H9 (cell line): ENCODE measurements at regions not wholly inside any gene's neighbourhood (a gene's known extent, or its start where the extent isn't known, plus 50 kb on each side); places are given as distances from the start of the nearest gene placed in this dataset.

ENCODE experiments used
- DNase-seq: peaks from one replicate; pipeline ENCODE4 v3.0.0-alpha.2; 2017
- H2AFZ ChIP-seq: one replicate; pipeline ENCODE4 v1.6.1; 2013; ENCODE audit warnings: mild to moderate bottlenecking, low read length, control low read depth, moderate library complexity
- H2AK5ac ChIP-seq: 2 replicates; pipeline ENCODE4 v1.6.1; 2013; ENCODE audit warnings: low read length, control low read depth, mixed read lengths; ENCODE audit not compliant: insufficient read length
- H2BK120ac ChIP-seq: one replicate; pipeline ENCODE4 v1.6.1; 2013; ENCODE audit warnings: low read depth, mild to moderate bottlenecking, low read length, control low read depth, inconsistent platforms; ENCODE audit not compliant: poor library complexity, severe bottlenecking
- H2BK12ac ChIP-seq: 2 replicates; pipeline ENCODE4 v1.6.1; 2013; ENCODE audit warnings: low read length, control low read depth, mixed read lengths, low read depth; ENCODE audit not compliant: insufficient read length
- H2BK15ac ChIP-seq: 2 replicates; pipeline ENCODE4 v1.6.1; 2013; ENCODE audit warnings: low read depth, low read length, control low read depth
- H2BK20ac ChIP-seq: one replicate; pipeline ENCODE4 v1.6.1; 2013; ENCODE audit warnings: low read depth, mild to moderate bottlenecking, low read length, control low read depth, inconsistent platforms; ENCODE audit not compliant: poor library complexity, severe bottlenecking
- H2BK5ac ChIP-seq: 2 replicates; pipeline ENCODE4 v1.6.1; 2013; ENCODE audit warnings: low read length, control low read depth, mixed read lengths; ENCODE audit not compliant: insufficient read length
- H3K14ac ChIP-seq: 2 replicates; pipeline ENCODE4 v1.6.1; 2013; ENCODE audit warnings: low read length, control low read depth; ENCODE audit not compliant: insufficient read depth
- H3K18ac ChIP-seq: 2 replicates; pipeline ENCODE4 v1.6.1; 2013; ENCODE audit warnings: low read depth, mild to moderate bottlenecking, mixed read lengths, low read length, control low read depth; ENCODE audit not compliant: insufficient read length
- H3K23ac ChIP-seq: 2 replicates; pipeline ENCODE4 v1.6.1; 2013; ENCODE audit warnings: low read length, control low read depth, mixed read lengths, low read depth; ENCODE audit not compliant: insufficient read length
- H3K23me2 ChIP-seq: 2 replicates; pipeline ENCODE4 v1.6.1; 2013; ENCODE audit warnings: low read depth, mild to moderate bottlenecking, mixed read lengths, low read length, control low read depth; ENCODE audit not compliant: insufficient read length, poor library complexity, severe bottlenecking
- H3K27ac ChIP-seq: 2 replicates; pipeline ENCODE4 v1.5.1; 2013; ENCODE audit warnings: low read length, control low read depth, mixed read lengths, low read depth; ENCODE audit not compliant: insufficient read length
- H3K27me3 ChIP-seq: 2 replicates; pipeline ENCODE4 v1.6.1; 2013; ENCODE audit warnings: low read length, control low read depth, inconsistent platforms; ENCODE audit not compliant: insufficient read depth
- H3K4ac ChIP-seq: 2 replicates; pipeline ENCODE4 v1.6.1; 2013; ENCODE audit warnings: low read depth, mild to moderate bottlenecking, control low read depth, inconsistent platforms, low read length, moderate library complexity
- H3K4me1 ChIP-seq: 2 replicates; pipeline ENCODE4 v1.6.1; 2013; ENCODE audit warnings: low read length, control low read depth, inconsistent platforms; ENCODE audit not compliant: insufficient read depth
- H3K4me2 ChIP-seq: 2 replicates; pipeline ENCODE4 v1.6.1; 2013; ENCODE audit warnings: low read length, control low read depth, mixed read lengths; ENCODE audit not compliant: insufficient read length, insufficient read depth
- H3K56ac ChIP-seq: 2 replicates; pipeline ENCODE4 v1.6.1; 2013; ENCODE audit warnings: low read depth, mild to moderate bottlenecking, mixed read lengths, low read length, control low read depth; ENCODE audit not compliant: insufficient read length
- H3K79me1 ChIP-seq: 2 replicates; pipeline ENCODE4 v1.6.1; 2013; ENCODE audit warnings: low read depth, mild to moderate bottlenecking, moderate library complexity, low read length, control low read depth, inconsistent platforms; ENCODE audit not compliant: insufficient read depth, poor library complexity, severe bottlenecking
- H3K79me2 ChIP-seq: 2 replicates; pipeline ENCODE4 v1.6.1; 2013; ENCODE audit warnings: low read length, control low read depth, inconsistent platforms; ENCODE audit not compliant: insufficient read depth
- H3K9ac ChIP-seq: 2 replicates; pipeline ENCODE4 v1.6.1; 2013; ENCODE audit warnings: low read length, control low read depth, mixed read lengths; ENCODE audit not compliant: insufficient read length; ENCODE audit errors: extremely low read depth
- H3K9me3 ChIP-seq: one replicate; pipeline ENCODE4 v1.6.1; 2013; ENCODE audit warnings: low read depth, low read length, inconsistent platforms; ENCODE audit not compliant: control insufficient read depth
- H3T11ph ChIP-seq: one replicate; pipeline ENCODE4 v1.6.1; 2013; ENCODE audit warnings: mild to moderate bottlenecking, low read length, control low read depth, inconsistent platforms
- H4K20me1 ChIP-seq: one replicate; pipeline ENCODE4 v1.6.1; 2013; ENCODE audit not compliant: control insufficient read depth, insufficient read length, insufficient read depth
- H4K5ac ChIP-seq: 2 replicates; pipeline ENCODE4 v1.6.1; 2013; ENCODE audit warnings: low read depth, mild to moderate bottlenecking, mixed read lengths, low read length, control low read depth; ENCODE audit not compliant: insufficient read length
- H4K8ac ChIP-seq: replicated peaks from 2 replicates; pipeline ENCODE4 v1.6.1; 2013; ENCODE audit warnings: low read length, control low read depth, mixed read lengths, low read depth; ENCODE audit not compliant: insufficient read length
- H4K91ac ChIP-seq: 2 replicates; pipeline ENCODE4 v1.6.1; 2013; ENCODE audit warnings: low read depth, mild to moderate bottlenecking, moderate library complexity, mixed read lengths, low read length, control low read depth; ENCODE audit not compliant: insufficient read length
- H3K27ac Mint-ChIP-seq, 3 experiments: 2 replicates in 2 of 3; 3 replicates in 1 of 3; pipeline ENCODE4 v1.8.0; 2020 to 2021; ENCODE audit warnings: mixed read lengths in 3 of 3, mild to moderate bottlenecking in 1 of 3, moderate library complexity in 1 of 3
- H3K27me3 Mint-ChIP-seq: 2 replicates; pipeline ENCODE4 v1.8.0; 2021; ENCODE audit warnings: low read depth, mild to moderate bottlenecking, moderate library complexity, mixed read lengths
- H3K36me3 Mint-ChIP-seq, 3 experiments: 2 replicates in 2 of 3; 3 replicates in 1 of 3; pipeline ENCODE4 v1.8.0; 2020 to 2021; ENCODE audit warnings: low read depth in 3 of 3, mixed read lengths in 3 of 3; ENCODE audit not compliant: insufficient read depth in 1 of 3
- H3K4me1 Mint-ChIP-seq, 2 experiments: 2 replicates each; pipeline ENCODE4 v1.8.0; 2020; ENCODE audit warnings: mixed read lengths in 2 of 2
- H3K4me3 Mint-ChIP-seq, 2 experiments: 2 replicates in 1 of 2; 3 replicates in 1 of 2; pipeline ENCODE4 v1.8.0; 2020 to 2021; ENCODE audit warnings: mild to moderate bottlenecking in 2 of 2, mixed read lengths in 2 of 2, moderate library complexity in 1 of 2
- H3K9me3 Mint-ChIP-seq, 2 experiments: 2 replicates in 1 of 2; 3 replicates in 1 of 2; pipeline ENCODE4 v1.8.0; 2020; ENCODE audit warnings: mild to moderate bottlenecking in 2 of 2, mixed read lengths in 2 of 2, moderate library complexity in 1 of 2
- WGBS: extraction: QIAGEN DNeasy Blood & Tissue Kit; methylation state at CpG from one replicate; pipeline ENCODE4 v1.1.7; 2013; ENCODE audit warnings: missing lambda C conversion rate, low lambda C conversion rate, mixed read lengths; ENCODE audit not compliant: insufficient read length; ENCODE audit errors: extremely low coverage; 5-methylcytosine and 5-hydroxymethylcytosine counted together
- TF ChIP-seq, protein P1 (sequence below): fragments of 200-600 bp; sonication (generic); conservative IDR thresholded peaks from 3 replicates; pipeline ENCODE4 v1.8.0; 2021; ENCODE audit warnings: antibody characterized with exemption, mild to moderate bottlenecking

DNA sequence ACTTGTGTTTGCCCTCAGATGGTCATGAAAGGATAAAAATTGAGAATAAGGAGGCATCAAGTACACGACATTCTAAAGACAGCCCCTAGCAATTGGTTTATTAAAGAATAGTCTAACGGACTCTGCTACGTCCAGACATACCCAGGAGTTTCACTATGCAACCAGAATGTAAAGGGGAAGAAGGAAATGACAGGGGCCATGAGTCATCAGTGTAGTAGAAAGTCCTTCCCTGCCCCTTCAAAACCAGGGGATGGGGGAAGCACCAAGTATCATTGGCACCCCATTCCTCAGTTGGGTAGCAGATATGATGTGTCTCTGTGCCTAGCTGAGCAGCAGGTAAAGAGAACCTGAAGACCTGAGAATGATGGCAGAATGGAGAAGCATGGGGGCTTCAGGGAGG is 367.4 kb downstream of the IL20RB start:
- Mint-ChIP-seq H3K9me3 (peaks cover 11 to 13% of the 10 kb centered on the region in 2 experiments; a peak in 3 of 5 replicates), H3K27me3 (no peaks in the 10 kb centered on the region; the same call in 1 of the 2 replicates), H3K4me1 (peaks cover 18 to 21% of the 10 kb centered on the region in 2 experiments), H3K36me3 (peaks cover 0 to 10% (median 3%) of the 10 kb centered on the region in 3 experiments; a peak in 4 of 7 replicates), H3K27ac (no peak overlapping the region), H3K4me3 (no peak overlapping the region)
- Histone ChIP-seq H3K79me2 (no peaks in the 10 kb centered on the region), H3K4ac (no peak overlapping the region), H4K20me1 (no peaks in the 10 kb centered on the region), H3K23ac (no peak overlapping the region), H4K8ac (no peak overlapping the region), H3K18ac (no peak overlapping the region), H2BK12ac (no peak overlapping the region), H3K27me3 (no peaks in the 10 kb centered on the region), H2BK5ac (no peak overlapping the region), H2AFZ (no peak overlapping the region), H3K79me1 (no peaks in the 10 kb centered on the region), H3K9ac (no peak overlapping the region), H2BK15ac (no peak overlapping the region), H3K14ac (no peak overlapping the region), H3K23me2 (no peaks in the 10 kb centered on the region), H3K56ac (no peak overlapping the region), H4K91ac (no peak overlapping the region), H3K4me1 (no peaks in the 10 kb centered on the region), H3T11ph (no peak overlapping the region), H3K9me3 (no peaks in the 10 kb centered on the region), H4K5ac (no peak overlapping the region), H3K4me2 (no peak overlapping the region), H2BK20ac (no peak overlapping the region), H2AK5ac (no peak overlapping the region), H3K27ac (no peak overlapping the region), H2BK120ac (no peak overlapping the region)
- TF ChIP-seq, protein P1, sequence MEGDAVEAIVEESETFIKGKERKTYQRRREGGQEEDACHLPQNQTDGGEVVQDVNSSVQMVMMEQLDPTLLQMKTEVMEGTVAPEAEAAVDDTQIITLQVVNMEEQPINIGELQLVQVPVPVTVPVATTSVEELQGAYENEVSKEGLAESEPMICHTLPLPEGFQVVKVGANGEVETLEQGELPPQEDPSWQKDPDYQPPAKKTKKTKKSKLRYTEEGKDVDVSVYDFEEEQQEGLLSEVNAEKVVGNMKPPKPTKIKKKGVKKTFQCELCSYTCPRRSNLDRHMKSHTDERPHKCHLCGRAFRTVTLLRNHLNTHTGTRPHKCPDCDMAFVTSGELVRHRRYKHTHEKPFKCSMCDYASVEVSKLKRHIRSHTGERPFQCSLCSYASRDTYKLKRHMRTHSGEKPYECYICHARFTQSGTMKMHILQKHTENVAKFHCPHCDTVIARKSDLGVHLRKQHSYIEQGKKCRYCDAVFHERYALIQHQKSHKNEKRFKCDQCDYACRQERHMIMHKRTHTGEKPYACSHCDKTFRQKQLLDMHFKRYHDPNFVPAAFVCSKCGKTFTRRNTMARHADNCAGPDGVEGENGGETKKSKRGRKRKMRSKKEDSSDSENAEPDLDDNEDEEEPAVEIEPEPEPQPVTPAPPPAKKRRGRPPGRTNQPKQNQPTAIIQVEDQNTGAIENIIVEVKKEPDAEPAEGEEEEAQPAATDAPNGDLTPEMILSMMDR: no peak
- WGBS: no CpG with 5 or more reads among the region's 3 CpGs
- DNase-seq: no peak
